CD4-positive, alpha-beta T cell (primary cell): ENCODE measurements at regions not wholly inside any gene's neighbourhood (a gene's known extent, or its start where the extent isn't known, plus 50 kb on each side); places are given as distances from the start of the nearest gene placed in this dataset.

Source experiments
- ATAC-seq: fragments of 200-7000 bp; cut with Tn5 transposase; one replicate; pipeline ENCODE4 v1.10.0; 2022; ENCODE audit warnings: mild to moderate bottlenecking; ENCODE audit not compliant: poor library complexity
- CTCF ChIA-PET: fragments of 350-600 bp; sonication (Branson Sonifier 250); formaldehyde crosslinking; loops from one replicate; lab custom pipeline; 2021; ENCODE audit warnings: antibody characterized with exemption, inconsistent platforms; lab: Charles Lee
- POLR2A ChIA-PET: fragments of 350-600 bp; sonication (Branson Sonifier 250); formaldehyde crosslinking; loops from one replicate; lab custom pipeline; 2021; ENCODE audit warnings: antibody characterized with exemption, inconsistent platforms; lab: Charles Lee
- DNase-seq, 14 experiments: peaks; one replicate each; pipeline ENCODE4 v3.0.0-alpha.2; 2013 to 2020; ENCODE audit warnings: mixed read lengths in 2 of 14
- H3K27ac ChIP-seq, 2 donors: one replicate each; pipeline versions ENCODE4 v1.5.1 to v1.7.0; 2013; ENCODE audit warnings: low read length in 2 of 2, low read depth in 1 of 2, mild to moderate bottlenecking in 1 of 2
- H3K27me3 ChIP-seq, 2 experiments: 1 replicate in 1 of 2; 2 replicates in 1 of 2; pipeline versions ENCODE4 v1.6.1 to v1.7.0; 2013; ENCODE audit warnings: low read length in 2 of 2, control low read depth in 1 of 2, mild to moderate bottlenecking in 1 of 2, moderate library complexity in 1 of 2; ENCODE audit not compliant: insufficient read depth in 2 of 2, control insufficient read depth in 1 of 2
- H3K36me3 ChIP-seq: one replicate; pipeline ENCODE4 v1.6.1; 2013; ENCODE audit warnings: low read length, control low read depth; ENCODE audit not compliant: insufficient read depth
- H3K4me1 ChIP-seq: one replicate; pipeline ENCODE4 v1.6.1; 2013; ENCODE audit warnings: low read length, control low read depth; ENCODE audit not compliant: insufficient read depth
- H3K4me3 ChIP-seq: one replicate; pipeline ENCODE4 v1.5.1; 2013; ENCODE audit warnings: mild to moderate bottlenecking, low read length, moderate library complexity
- H3K9me3 ChIP-seq, 2 experiments: 1 replicate in 1 of 2; 2 replicates in 1 of 2; pipeline versions ENCODE4 v1.6.1 to v1.7.0; 2013; ENCODE audit warnings: low read length in 2 of 2, mild to moderate bottlenecking in 2 of 2, control low read depth in 1 of 2, moderate library complexity in 1 of 2; ENCODE audit not compliant: control insufficient read depth in 1 of 2, insufficient read depth in 1 of 2
- H3K27ac Mint-ChIP-seq: one replicate; pipeline ENCODE4 v1.8.0; 2020; ENCODE audit warnings: mixed read lengths
- H3K27me3 Mint-ChIP-seq: one replicate; pipeline ENCODE4 v1.8.0; 2021; ENCODE audit warnings: mixed read lengths
- H3K36me3 Mint-ChIP-seq: one replicate; pipeline ENCODE4 v1.8.0; 2021; ENCODE audit warnings: low read depth, mixed read lengths
- H3K4me1 Mint-ChIP-seq: one replicate; pipeline ENCODE4 v1.8.0; 2021; ENCODE audit warnings: low read depth, mixed read lengths
- H3K4me3 Mint-ChIP-seq: one replicate; pipeline ENCODE4 v1.8.0; 2020; ENCODE audit warnings: mild to moderate bottlenecking, mixed read lengths
- H3K9me3 Mint-ChIP-seq: one replicate; pipeline ENCODE4 v1.8.0; 2020; ENCODE audit warnings: mixed read lengths
- CTCF ChIP-seq: fragments of 200-600 bp; IDR thresholded peaks from one replicate; pipeline ENCODE4 v1.8.0; 2022; ENCODE audit warnings: antibody characterized with exemption, mild to moderate bottlenecking
- intact Hi-C, 2 experiments: fragments of 100-400 bp; cut with DNase I in 1 of 2; cut with micrococcal nuclease in 1 of 2; formaldehyde crosslinking; loops; one replicate each; pipeline versions ENCODE4 v1.15.1 to v1.9.0; 2023 to 2025; cut with DNase I, micrococcal nuclease

DNA sequence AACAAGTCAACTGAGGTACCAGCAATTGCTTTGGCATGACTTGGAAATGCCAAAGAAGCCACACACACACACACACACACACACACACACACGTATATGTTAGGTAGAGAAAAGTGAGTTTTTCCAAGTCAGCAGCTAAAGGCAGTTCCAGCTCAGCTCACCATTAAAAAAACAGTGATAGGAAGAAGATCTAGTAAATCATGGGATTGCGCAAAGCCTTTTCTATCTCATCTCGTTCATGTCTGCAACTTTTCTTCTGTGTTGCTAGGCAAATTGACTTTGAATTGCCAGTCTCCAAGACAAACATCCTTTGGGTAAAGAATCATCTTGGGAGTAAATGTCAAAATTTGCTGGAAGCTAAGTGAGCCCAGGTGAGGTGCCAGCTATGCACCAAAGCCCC is 500.1 kb downstream of the ENC1 start:
- Histone ChIP-seq H3K4me1 (no peaks in the 10 kb centered on the region), H3K27me3 (no peaks in the 10 kb centered on the region), H3K4me3 (no peak overlapping the region), H3K27ac (no peak overlapping the region), H3K9me3 (no peaks in the 10 kb centered on the region), H3K36me3 (no peaks in the 10 kb centered on the region)
- Mint-ChIP-seq H3K27me3 (peaks cover 23% of the 10 kb centered on the region), H3K4me1 (no peaks in the 10 kb centered on the region), H3K9me3 (no peaks in the 10 kb centered on the region), H3K36me3 (no peaks in the 10 kb centered on the region), H3K4me3 (no peak overlapping the region), H3K27ac (no peak overlapping the region)
- ChIA-PET POLR2A (no interaction called here), CTCF (no interaction called here)
- intact Hi-C loops: no loop called here
- ATAC-seq (no peak), DNase-seq (no peak)
- TF ChIP-seq CTCF: no peak

- Histone ChIP-seq H3K27ac (no peak overlapping the region), H3K4me1 (no peaks in the 10 kb centered on the region), H3K9me3 (no peaks in the 10 kb centered on the region), H3K4me3 (no peak overlapping the region), H3K36me3 (no peaks in the 10 kb centered on the region), H3K27me3 (no peaks in the 10 kb centered on the region)
- POLR2A ChIA-PET: no interaction called here
- DNase-seq (no peak), ATAC-seq (no peak)
- H3K4me1 Mint-ChIP-seq: no peaks in the 10 kb centered on the region
- TF ChIP-seq CTCF: no peak
- no peak overlapping the region for H3K27ac Mint-ChIP-seq
- intact Hi-C loops: no loop called here
- CTCF ChIA-PET: no interaction called here
- H3K9me3 Mint-ChIP-seq: no peaks in the 10 kb centered on the region
- peaks cover 23% of the 10 kb centered on the region for H3K27me3 Mint-ChIP-seq
- H3K36me3 Mint-ChIP-seq: no peaks in the 10 kb centered on the region
- H3K4me3 Mint-ChIP-seq: no peak overlapping the region
Measured at GRCh38 chr5:74139589-74139988, 500.9 kb downstream of the ENC1 start.

- no peaks in the 10 kb centered on the region for H3K4me1 ChIP-seq
Measured at GRCh38 chr5:74138721-74139120, 501.8 kb downstream of the ENC1 start.

More at GRCh38 chr5:74138721-74139120, 501.8 kb downstream of the ENC1 start:
- ATAC-seq (no peak), DNase-seq (no peak)
- TF ChIP-seq CTCF: no peak
- Mint-ChIP-seq H3K27ac (no peak overlapping the region), H3K36me3 (no peaks in the 10 kb centered on the region), H3K27me3 (peaks cover 15% of the 10 kb centered on the region), H3K4me1 (no peaks in the 10 kb centered on the region), H3K9me3 (no peaks in the 10 kb centered on the region), H3K4me3 (no peak overlapping the region)
- no peaks in the 10 kb centered on the region for H3K36me3 ChIP-seq
- intact Hi-C loops: no loop called here
- POLR2A ChIA-PET: no interaction called here
- H3K4me3 ChIP-seq: no peak overlapping the region
- H3K9me3 ChIP-seq: no peaks in the 10 kb centered on the region
- no peaks in the 10 kb centered on the region for H3K27me3 ChIP-seq
- H3K27ac ChIP-seq: no peak overlapping the region
- CTCF ChIA-PET: no interaction called here
